Colon (tissue), 2 donors: ENCODE measurements at regions not wholly inside any gene's neighbourhood (a gene's known extent, or its start where the extent isn't known, plus 50 kb on each side); places are given as distances from the start of the nearest gene placed in this dataset.
"Not testable (repeated sequence)": the region's sequence is repeated elsewhere in the genome, so short reads cannot be mapped to it uniquely, and the experiment has no call there.

Experiments used
- FAIRE-seq: peaks from 2 replicates; lab custom pipeline; 2012; peaks lifted over from hg19 to GRCh38; lab: Jason Lieb, UNC
- donor health status: control.
- donor health status: control.

GRCh38 chr3:34013818-34014570 is 215.6 kb downstream of the PDCD6IP start:
- no peak for FAIRE-seq

DNA sequence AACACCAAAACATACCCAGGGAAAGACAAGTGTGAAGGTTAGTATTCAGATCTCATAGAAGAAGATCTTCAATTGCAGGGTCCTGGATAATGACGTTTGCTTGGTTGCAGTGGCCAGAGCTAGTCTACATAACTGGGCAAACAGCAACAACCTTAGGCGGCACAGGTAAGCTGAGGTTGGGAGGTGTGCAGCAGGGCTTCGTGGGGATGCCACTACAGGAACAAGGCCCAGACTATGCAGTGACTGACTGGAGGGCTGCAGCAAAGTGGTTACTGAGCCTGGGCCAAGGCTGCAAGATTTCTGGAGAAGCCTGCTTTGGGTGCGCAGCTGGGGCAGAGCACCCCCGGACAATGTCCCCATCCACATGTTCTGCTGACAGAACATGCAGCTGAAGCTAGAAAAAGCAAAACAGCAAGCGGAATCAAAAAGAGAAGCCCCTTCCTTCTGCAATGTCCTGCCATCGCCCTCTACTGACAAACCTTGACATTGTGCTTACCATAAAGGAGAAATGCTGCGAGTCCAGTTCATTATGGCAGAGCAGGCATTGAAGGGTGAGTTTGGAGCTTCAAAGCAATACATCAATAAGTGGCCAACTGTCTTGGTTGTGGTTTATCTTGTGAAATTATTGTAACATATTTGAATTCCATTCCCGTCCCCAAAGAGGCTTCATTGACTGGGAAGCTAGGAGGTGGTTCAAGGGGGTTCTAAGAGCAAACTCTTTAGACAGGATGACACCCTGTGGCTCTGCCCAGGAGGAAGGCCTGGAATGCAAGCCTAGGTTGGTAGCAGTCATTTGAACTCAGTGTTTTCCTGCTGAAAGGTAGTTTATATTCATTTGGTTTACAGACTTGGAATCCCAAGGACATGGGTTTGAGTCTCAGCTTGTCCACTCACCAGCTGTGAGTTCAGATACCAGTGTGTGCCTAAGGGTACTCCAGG is 217.0 kb downstream of the PDCD6IP start:
- no peak for FAIRE-seq

- no peak for FAIRE-seq
Measured at GRCh38 chr3:34016925-34017587, 218.6 kb downstream of the PDCD6IP start.

DNA sequence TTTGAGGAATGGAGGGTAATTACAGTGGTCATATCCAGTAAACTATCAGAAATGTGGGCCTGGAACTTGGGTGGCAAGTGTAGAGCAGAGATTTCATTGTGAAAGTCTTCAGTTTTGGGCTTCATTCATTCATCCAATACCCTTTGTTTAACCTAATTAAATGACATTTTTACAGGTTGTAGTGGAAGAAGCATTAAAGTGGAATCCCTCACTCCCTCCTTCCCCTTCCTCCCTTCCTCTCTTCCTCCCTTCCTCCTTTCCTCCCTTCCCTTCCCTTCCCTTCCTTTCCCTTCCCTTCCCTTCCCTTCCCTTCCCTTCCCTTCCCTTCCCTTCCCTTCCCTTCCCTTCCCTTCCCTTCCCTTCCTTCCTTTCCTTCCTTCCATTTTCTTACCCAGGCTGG is 219.3 kb downstream of the PDCD6IP start:
- FAIRE-seq = no peak

DNA sequence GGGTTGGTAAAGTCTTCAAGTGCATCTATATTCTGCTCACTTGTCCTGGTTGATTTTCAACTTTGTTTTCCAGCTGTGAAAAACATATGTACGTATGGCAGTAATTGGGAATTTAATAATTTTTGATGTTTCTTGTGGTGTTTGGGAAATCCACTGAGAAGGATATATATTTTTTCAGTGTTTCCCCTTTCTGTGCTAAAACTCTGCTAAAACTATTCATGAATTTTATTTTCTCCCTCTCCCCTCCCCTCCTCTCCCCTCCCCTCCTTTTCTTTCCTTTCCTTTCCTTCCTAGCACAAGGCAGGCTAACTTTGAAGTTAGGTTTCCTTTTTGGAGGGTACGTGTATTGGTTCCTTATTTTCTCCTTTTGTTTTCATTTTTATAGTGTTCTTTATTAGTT is 220.7 kb downstream of the PDCD6IP start:
- FAIRE-seq = no peak

DNA sequence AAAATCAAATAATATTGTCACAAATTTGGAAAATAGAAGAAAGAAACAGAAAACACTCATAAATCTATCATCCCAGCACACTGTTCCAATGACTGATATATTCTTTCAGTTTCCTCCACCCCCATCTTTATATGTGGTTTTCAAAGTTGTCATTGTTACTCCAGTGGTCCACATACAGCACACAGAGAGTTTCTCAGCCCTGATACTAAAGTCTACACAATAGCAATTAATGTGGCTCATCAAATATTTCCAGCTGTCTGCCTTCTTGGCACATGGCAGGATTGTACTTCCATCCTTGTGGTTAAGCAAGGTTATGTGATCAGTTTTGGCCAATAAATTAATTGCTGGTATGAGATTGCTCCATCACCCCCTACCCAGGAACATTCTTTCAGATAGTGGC is 221.7 kb downstream of the PDCD6IP start:
- FAIRE-seq = no peak

DNA sequence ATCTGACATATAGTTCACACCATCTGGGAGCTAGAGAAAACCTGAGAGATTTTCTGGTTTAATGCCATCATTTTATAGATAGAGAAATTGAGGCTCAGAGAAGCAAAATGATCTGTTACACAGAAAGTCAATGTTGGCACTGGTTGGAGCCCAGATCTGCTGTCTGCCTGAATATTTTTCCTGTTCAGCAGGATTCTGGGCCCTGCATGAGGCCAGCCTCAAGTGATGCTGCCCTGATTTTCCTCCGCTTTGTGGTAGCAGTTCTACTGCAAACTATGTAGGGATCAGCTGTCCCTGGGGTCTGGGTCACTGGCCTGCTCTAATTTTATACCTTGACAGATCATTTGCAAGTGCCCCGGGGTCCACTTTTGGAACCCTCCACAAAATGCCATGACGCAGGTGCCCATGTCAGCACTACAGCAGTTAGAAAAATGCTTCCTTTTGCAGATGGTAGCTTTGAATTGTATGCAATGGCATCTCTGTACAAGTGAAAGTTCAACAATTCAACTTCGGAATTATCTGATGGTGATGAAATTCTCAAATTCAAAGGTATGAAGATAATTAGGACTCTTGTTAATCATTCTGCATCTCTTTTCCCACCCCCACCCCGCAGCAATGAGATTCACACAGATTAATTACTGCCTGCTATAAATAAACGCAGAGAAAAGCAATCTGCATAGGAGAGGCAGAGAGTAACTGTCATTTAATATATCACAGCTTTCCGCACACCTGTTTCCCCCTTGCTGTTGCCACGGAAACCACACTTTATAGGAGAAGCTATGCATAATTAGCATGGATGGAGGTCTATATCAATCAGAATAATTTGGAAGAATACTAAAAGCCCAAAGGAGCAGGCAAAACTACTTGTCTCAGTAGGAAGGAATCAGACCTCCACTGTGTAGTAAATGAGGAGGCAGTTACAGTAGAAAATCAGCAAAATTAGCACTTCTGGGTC is 222.6 kb downstream of the PDCD6IP start:
- FAIRE-seq = no peak

GRCh38 chr3:34022147-34022546 is 223.7 kb downstream of the PDCD6IP start:
- no peak for FAIRE-seq

- no peak for FAIRE-seq
Measured at GRCh38 chr3:34024447-34025240, 226.2 kb downstream of the PDCD6IP start.

DNA sequence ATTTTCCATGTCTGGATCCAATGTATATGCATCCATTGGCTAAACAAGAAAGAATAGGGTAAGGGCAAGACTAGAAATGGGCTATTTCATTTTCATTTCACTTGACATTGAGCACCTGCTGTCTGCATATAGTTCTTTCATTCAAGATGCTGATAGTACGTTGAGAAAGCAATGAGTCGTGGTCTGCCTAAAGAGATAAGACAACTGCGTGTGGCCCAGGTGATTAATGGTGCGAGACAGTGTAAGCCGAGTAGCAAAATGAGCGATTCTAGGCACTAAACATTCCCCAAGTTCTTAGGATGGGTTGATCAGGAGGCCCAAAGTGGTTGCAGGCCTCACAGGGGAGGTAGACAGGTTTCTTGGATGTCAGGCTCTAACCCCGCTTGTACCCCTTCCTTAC is 235.4 kb downstream of the PDCD6IP start:
- FAIRE-seq = no peak

DNA sequence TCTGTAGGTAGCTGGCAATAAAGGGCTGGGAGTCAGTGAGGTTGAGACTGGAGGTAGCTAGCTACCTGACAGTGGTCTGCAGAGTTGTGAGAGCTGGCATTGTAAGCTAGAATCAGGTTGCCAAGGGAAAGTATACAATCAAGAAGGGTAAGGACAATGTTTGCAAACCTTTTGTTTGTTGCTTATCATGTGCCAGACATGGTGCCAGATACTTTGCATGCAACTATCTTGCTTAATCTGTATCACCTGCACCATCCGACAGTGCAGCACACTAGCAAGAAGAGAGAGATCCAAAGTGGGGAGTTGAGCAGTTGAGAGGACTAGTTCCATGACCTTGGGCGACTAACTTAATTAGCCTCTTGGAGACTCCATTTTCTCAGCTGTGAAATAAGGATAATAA is 236.4 kb downstream of the PDCD6IP start:
- no peak for FAIRE-seq

GRCh38 chr3:34035775-34036174 is 237.3 kb downstream of the PDCD6IP start:
- no peak for FAIRE-seq

- no peak for FAIRE-seq
Measured at GRCh38 chr3:34037260-34037659, 238.8 kb downstream of the PDCD6IP start.

GRCh38 chr3:34038131-34038530 is 239.7 kb downstream of the PDCD6IP start:
- no peak for FAIRE-seq

GRCh38 chr3:34046154-34046553 is 247.7 kb downstream of the PDCD6IP start:
- no peak for FAIRE-seq

GRCh38 chr3:34053626-34054025 is 255.2 kb downstream of the PDCD6IP start:
- FAIRE-seq = no peak

DNA sequence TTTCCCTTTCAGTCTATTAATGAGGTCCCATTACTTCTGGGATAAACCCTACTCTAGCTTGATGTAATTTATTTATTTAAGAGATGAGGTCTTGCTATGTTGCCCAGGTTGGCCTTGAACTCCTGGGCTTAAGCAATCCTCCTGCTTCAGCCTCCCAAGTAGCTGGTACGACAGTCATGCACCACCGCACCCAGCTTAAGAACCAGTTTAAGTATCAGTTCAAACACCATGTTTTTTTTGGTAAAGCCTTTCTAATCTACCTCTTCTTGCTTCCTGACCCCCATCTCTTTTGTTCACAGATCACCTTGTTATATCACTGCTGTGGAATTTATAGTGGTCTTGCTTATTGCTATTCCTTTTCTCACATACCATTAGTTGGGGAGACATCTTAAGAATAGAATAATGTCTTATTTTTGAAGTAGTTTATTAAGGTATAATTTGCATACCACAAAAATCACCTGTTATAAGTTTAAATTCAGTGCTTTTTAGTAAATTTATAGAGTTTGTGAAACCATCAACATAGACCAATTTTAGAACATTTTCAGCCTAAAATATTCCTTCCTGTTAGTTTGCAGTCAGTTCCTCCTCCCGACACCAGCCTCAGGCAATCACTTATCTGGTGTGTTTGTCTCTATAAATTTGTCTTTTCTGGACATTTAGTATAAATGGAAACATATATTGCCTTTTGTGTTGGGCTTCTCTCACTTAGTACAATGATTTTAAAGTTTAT is 257.9 kb downstream of the PDCD6IP start:
- FAIRE-seq = no peak

GRCh38 chr3:34056951-34057390 is 258.5 kb downstream of the PDCD6IP start:
- FAIRE-seq = no peak

DNA sequence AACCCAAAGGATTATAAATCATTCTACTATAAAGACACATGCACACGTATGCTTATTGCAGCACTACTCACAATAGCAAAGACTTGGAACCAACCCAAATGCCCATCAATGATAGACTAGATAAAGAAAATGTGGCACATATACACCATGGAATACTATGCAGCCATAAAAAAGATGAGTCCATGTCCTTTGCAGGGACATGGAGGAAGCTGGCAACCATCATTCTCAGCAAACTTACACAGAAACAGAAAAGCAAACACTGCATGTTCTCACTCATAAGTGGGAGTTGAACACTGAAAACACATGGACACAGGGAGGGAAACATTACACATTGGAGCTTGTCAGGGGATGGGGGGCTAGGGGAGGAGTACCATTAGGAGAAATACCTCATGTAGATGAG is 262.6 kb downstream of the PDCD6IP start:
- not testable (repeated sequence) for FAIRE-seq

DNA sequence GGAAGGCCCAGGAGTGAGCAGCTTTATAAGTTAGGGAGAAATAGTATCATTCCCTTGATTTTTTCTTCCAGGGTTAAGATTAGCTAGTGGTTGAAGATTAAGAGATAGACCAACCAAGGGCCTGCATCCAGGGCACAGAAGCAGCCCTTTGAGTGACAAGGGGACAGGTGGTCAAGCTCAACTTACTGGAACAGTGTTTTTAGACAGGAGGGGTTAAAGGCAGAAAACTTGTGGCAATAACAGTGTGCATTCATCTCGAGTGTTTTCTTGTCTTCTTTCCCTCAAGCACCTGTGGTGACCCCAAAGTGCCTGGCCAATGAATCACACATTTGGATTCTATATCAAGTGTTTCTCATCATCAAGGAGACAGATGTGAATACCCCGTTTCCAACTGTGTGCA is 267.5 kb downstream of the PDCD6IP start:
- FAIRE-seq = no peak
